ENCODE measurements at regions not wholly inside any gene's neighbourhood (a gene's known extent, or its start where the extent isn't known, plus 50 kb on each side); places are given as distances from the start of the nearest gene placed in this dataset.
A peak's percentile ranks its signal among the peaks of the same experiment; 100 is the strongest.

- no peak for TF ChIP-seq CTCF (IDR thresholded peaks at IDR 0.05)
- ATAC-seq (ENCODE audit: low FRiP score) = peak; percentile 48
These were observed 429.1 kb upstream of the INTU start for GRCh38 chr4:127203562-127204200.

GRCh38 chr4:127204322-127204721 lies 428.4 kb upstream of the INTU start:
- TF ChIP-seq CTCF (IDR thresholded peaks at IDR 0.05) = no peak
- ATAC-seq (ENCODE audit: low FRiP score) = no peak
- no peak for DNase-seq (ENCODE audit: low spot score)

More at GRCh38 chr4:127203562-127204200, 429.1 kb upstream of the INTU start:
- DNase-seq (ENCODE audit: low spot score) = no peak

GRCh38 chr4:127209580-127210095 lies 423.1 kb upstream of the INTU start:
- DNase-seq (ENCODE audit: low spot score) = no peak
- no peak for TF ChIP-seq CTCF (IDR thresholded peaks at IDR 0.05)
- no peak for ATAC-seq (ENCODE audit: low FRiP score)

- no peak for DNase-seq (ENCODE audit: low spot score)
- no peak for TF ChIP-seq CTCF (IDR thresholded peaks at IDR 0.05)
- ATAC-seq (ENCODE audit: low FRiP score) = peak; percentile 93
These were observed 421.7 kb upstream of the INTU start for GRCh38 chr4:127210893-127211649.

- no peak for TF ChIP-seq CTCF (IDR thresholded peaks at IDR 0.05)
- no peak for ATAC-seq (ENCODE audit: low FRiP score)
These were observed 420.9 kb upstream of the INTU start for GRCh38 chr4:127211650-127212560.

GRCh38 chr4:127212701-127213100 lies 420.1 kb upstream of the INTU start:
- no peak for TF ChIP-seq CTCF (IDR thresholded peaks at IDR 0.05)

More at GRCh38 chr4:127211650-127212560, 420.9 kb upstream of the INTU start:
- no peak for DNase-seq (ENCODE audit: low spot score)

More at GRCh38 chr4:127212701-127213100, 420.1 kb upstream of the INTU start:
- ATAC-seq (ENCODE audit: low FRiP score) = no peak
- DNase-seq (ENCODE audit: low spot score) = no peak

Data from omental fat pad (tissue), 3 donors.